RPMI7951 (cell line): ENCODE measurements at regions not wholly inside any gene's neighbourhood (a gene's known extent, or its start where the extent isn't known, plus 50 kb on each side); places are given as distances from the start of the nearest gene placed in this dataset.

Experiments
- DNase-seq: peaks from one replicate; pipeline ENCODE4 v3.0.0-alpha.2; 2012; ENCODE audit warnings: low read depth

- no peak for DNase-seq
Measured at GRCh38 chr12:127334912-127335644, 931.9 kb upstream of the TMEM132C start.

GRCh38 chr12:127336416-127336815 lies 930.6 kb upstream of the TMEM132C start:
- no peak for DNase-seq

GRCh38 chr12:127339065-127339464 lies 927.9 kb upstream of the TMEM132C start:
- DNase-seq: no peak

- DNase-seq: peak; percentile 34
Measured at GRCh38 chr12:127340381-127340780, 926.6 kb upstream of the TMEM132C start.

- DNase-seq: peak; percentile 59
Measured at GRCh38 chr12:127342861-127343260, 924.1 kb upstream of the TMEM132C start.

GRCh38 chr12:127343940-127344339 lies 923.0 kb upstream of the TMEM132C start:
- DNase-seq: peak; percentile 67

GRCh38 chr12:127351481-127352010 lies 915.4 kb upstream of the TMEM132C start:
- DNase-seq: no peak

GRCh38 chr12:127355061-127355841 lies 911.7 kb upstream of the TMEM132C start:
- peak; percentile 54 for DNase-seq

- no peak for DNase-seq
Measured at GRCh38 chr12:127358888-127359287, 908.1 kb upstream of the TMEM132C start.

- peak; percentile 69 for DNase-seq
Measured at GRCh38 chr12:127360580-127360979, 906.4 kb upstream of the TMEM132C start.

GRCh38 chr12:127362121-127362520 lies 904.8 kb upstream of the TMEM132C start:
- no peak for DNase-seq

- DNase-seq: peak; percentile 40
Measured at GRCh38 chr12:127363392-127363791, 903.6 kb upstream of the TMEM132C start.

- DNase-seq: no peak
Measured at GRCh38 chr12:127373559-127373958, 893.4 kb upstream of the TMEM132C start.

GRCh38 chr12:127374447-127374846 lies 892.5 kb upstream of the TMEM132C start:
- no peak for DNase-seq

GRCh38 chr12:127381043-127381668 lies 885.8 kb upstream of the TMEM132C start:
- peak; percentile 39 for DNase-seq

GRCh38 chr12:127381681-127382080 lies 885.3 kb upstream of the TMEM132C start:
- no peak for DNase-seq

- DNase-seq: peak; percentile 91
Measured at GRCh38 chr12:127383281-127383680, 883.7 kb upstream of the TMEM132C start.

- no peak for DNase-seq
Measured at GRCh38 chr12:127386723-127387122, 880.2 kb upstream of the TMEM132C start.

- peak; percentile 47 for DNase-seq
Measured at GRCh38 chr12:127388985-127389384, 878.0 kb upstream of the TMEM132C start.

GRCh38 chr12:127389923-127390322 lies 877.0 kb upstream of the TMEM132C start:
- peak; percentile 81 for DNase-seq

GRCh38 chr12:127393465-127393864 lies 873.5 kb upstream of the TMEM132C start:
- no peak for DNase-seq

GRCh38 chr12:127393896-127394295 lies 873.1 kb upstream of the TMEM132C start:
- peak; percentile 77 for DNase-seq
